HCT116 (cell line): ENCODE measurements at regions not wholly inside any gene's neighbourhood (a gene's known extent, or its start where the extent isn't known, plus 50 kb on each side); places are given as distances from the start of the nearest gene placed in this dataset.

ENCODE experiments used
- ATAC-seq: fragments of 200-7000 bp; cut with Tn5 transposase; 2 replicates; pipeline ENCODE4 v1.9.1; 2020; ENCODE audit warnings: mild to moderate bottlenecking, moderate library complexity
- BruUV-seq: library from RNA; stranded (reverse); fragments of 400-500 nt; replicated peaks from 2 replicates; lab custom pipeline; 2021; lab: Mats Ljungman, UMichigan
- CTCF ChIA-PET: fragments of 300-600 bp; sonication (Branson Sonifier 250); formaldehyde crosslinking; loops from one replicate; lab custom pipeline; 2021; ENCODE audit warnings: antibody characterized with exemption; lab: Charles Lee
- POLR2A ChIA-PET: fragments of 300-600, 350-600 bp; sonication (Branson Sonifier 250); formaldehyde crosslinking; loops from one replicate; lab custom pipeline; 2021; ENCODE audit warnings: antibody characterized with exemption; lab: Charles Lee
- RAD21 ChIA-PET, 2 experiments: fragments of 300-600 bp; sonication (Branson Sonifier 250); formaldehyde crosslinking; loops; one replicate each; lab custom pipeline; 2023; ENCODE audit warnings: low total read pairs in 2 of 2; ENCODE audit not compliant: uncharacterized antibody in 2 of 2, unreplicated experiment in 2 of 2, low non-redundant PET in 1 of 2; lab: Charles Lee
- DNase-seq: peaks from one replicate; pipeline ENCODE4 v3.0.0-alpha.2; 2010; ENCODE audit warnings: low read depth, low spot score
- H2AFZ ChIP-seq: fragments of 200-600 bp; shearing (Covaris generic), sonication (generic); 2 replicates; pipeline ENCODE4 v1.6.1; 2017; ENCODE audit warnings: low read depth, mixed run types, mixed read lengths, antibody characterized with exemption, low read length; ENCODE audit not compliant: poor library complexity, severe bottlenecking
- H3K27ac ChIP-seq: 2 replicates; pipeline ENCODE4 v1.5.1; 2012; ENCODE audit warnings: low read depth, low read length
- H3K27me3 ChIP-seq: fragments of 200-600 bp; sonication (generic); 2 replicates; pipeline ENCODE4 v1.6.1; 2016; ENCODE audit warnings: mixed run types, low read length, mixed read lengths; ENCODE audit not compliant: insufficient read depth
- H3K36me3 ChIP-seq, 2 experiments: fragments of 200-500 bp in 1 of 2; fragments of 200-600 bp in 1 of 2; sonication (Bioruptor generic) in 1 of 2; sonication (generic) in 1 of 2; 2 replicates each; pipeline versions ENCODE4 v1.5.1 to v1.6.1; 2014 to 2016; ENCODE audit warnings: low read length in 2 of 2, inconsistent platforms in 1 of 2, mixed read lengths in 1 of 2, mixed run types in 1 of 2; ENCODE audit not compliant: insufficient read depth in 2 of 2, control insufficient read depth in 1 of 2
- H3K4me1 ChIP-seq, 2 experiments: fragments of 200-600 bp in 1 of 2; sonication (generic) in 1 of 2; 2 replicates each; pipeline versions ENCODE4 v1.5.1 to v1.6.1; 2012 to 2017; ENCODE audit warnings: low read length in 2 of 2, inconsistent platforms in 1 of 2, mild to moderate bottlenecking in 1 of 2, mixed read lengths in 1 of 2, mixed run types in 1 of 2, moderate library complexity in 1 of 2; ENCODE audit not compliant: insufficient read depth in 2 of 2, control insufficient read depth in 1 of 2
- H3K4me2 ChIP-seq: fragments of 200-600 bp; sonication (generic); 2 replicates; pipeline ENCODE4 v1.6.1; 2017; ENCODE audit warnings: mixed run types, low read length, mixed read lengths
- H3K4me3 ChIP-seq, 2 experiments: fragments of 200-600 bp in 1 of 2; sonication (generic) in 1 of 2; replicated peaks in 1 of 2; 2 replicates each; pipeline ENCODE4 v1.5.1; 2011 to 2016; ENCODE audit warnings: low read length in 2 of 2, control low read depth in 1 of 2, low read depth in 1 of 2, mild to moderate bottlenecking in 1 of 2, mixed read lengths in 1 of 2, mixed run types in 1 of 2
- H3K79me2 ChIP-seq: fragments of 200-600 bp; sonication (generic); 2 replicates; pipeline ENCODE4 v1.6.1; 2017; ENCODE audit warnings: mild to moderate bottlenecking, mixed run types, low read length, moderate library complexity, mixed read lengths; ENCODE audit not compliant: insufficient read depth
- H3K9ac ChIP-seq: fragments of 200-600 bp; sonication (generic); 2 replicates; pipeline ENCODE4 v1.6.1; 2016; ENCODE audit warnings: low read length, mixed read lengths
- H3K9me2 ChIP-seq: fragments of 200-600 bp; sonication (generic), shearing (Covaris generic); 2 replicates; pipeline ENCODE4 v1.6.1; 2017; ENCODE audit warnings: mixed run types, mild to moderate bottlenecking, moderate library complexity; ENCODE audit not compliant: insufficient read depth
- H3K9me3 ChIP-seq, 2 experiments: fragments of 200-500 bp in 1 of 2; fragments of 200-600 bp in 1 of 2; sonication (Bioruptor generic) in 1 of 2; sonication (generic) in 1 of 2; 2 replicates each; pipeline ENCODE4 v1.6.1; 2014 to 2017; ENCODE audit warnings: low read length in 2 of 2, mixed read lengths in 2 of 2, inconsistent platforms in 1 of 2, low read depth in 1 of 2, mild to moderate bottlenecking in 1 of 2, mixed run types in 1 of 2, moderate library complexity in 1 of 2; ENCODE audit not compliant: control insufficient read depth in 1 of 2, insufficient read depth in 1 of 2
- H4K20me1 ChIP-seq: fragments of 200-600 bp; sonication (generic), shearing (Covaris generic); 2 replicates; pipeline ENCODE4 v1.6.1; 2017; ENCODE audit warnings: mixed run types, mild to moderate bottlenecking, moderate library complexity; ENCODE audit not compliant: insufficient read depth
- CBX3 ChIP-seq: IDR thresholded peaks from 2 replicates; pipeline ENCODE4 v1.6.1; 2012; ENCODE audit warnings: low read depth
- CEBPB ChIP-seq: IDR thresholded peaks from 2 replicates; pipeline ENCODE4 v1.6.1; 2012; ENCODE audit warnings: low read depth
- EGR1 ChIP-seq: IDR thresholded peaks from 2 replicates; pipeline ENCODE4 v1.6.1; 2012; ENCODE audit warnings: low read depth
- ELF1 ChIP-seq: IDR thresholded peaks from 2 replicates; pipeline ENCODE4 v1.6.1; 2012; ENCODE audit warnings: low read depth, borderline replicate concordance
- EZH2 ChIP-seq: fragments of 200-600 bp; sonication (generic); IDR thresholded peaks from 2 replicates; pipeline ENCODE4 v1.6.1; 2017; ENCODE audit warnings: antibody characterized with exemption, mixed run types
- EZH2phosphoT487 ChIP-seq: fragments of 200-600 bp; IDR thresholded peaks from 2 replicates; pipeline ENCODE4 v1.6.1; 2018; ENCODE audit warnings: antibody characterized with exemption, borderline replicate concordance
- FOSL1 ChIP-seq: IDR thresholded peaks from 2 replicates; pipeline ENCODE4 v1.6.1; 2012; ENCODE audit warnings: low read depth
- JUND ChIP-seq: IDR thresholded peaks from 2 replicates; pipeline ENCODE4 v1.6.1; 2012
- POLR2A ChIP-seq: IDR thresholded peaks from 2 replicates; pipeline ENCODE4 v1.7.0; 2011; ENCODE audit warnings: borderline replicate concordance; ENCODE audit not compliant: insufficient read depth, insufficient read length; ENCODE audit errors: extremely low read depth
- POLR2AphosphoS5 ChIP-seq: IDR thresholded peaks from 2 replicates; pipeline ENCODE4 v1.6.1; 2011; ENCODE audit warnings: mild to moderate bottlenecking, low read depth, low read length, moderate library complexity
- RAD21 ChIP-seq: IDR thresholded peaks from 2 replicates; pipeline ENCODE4 v1.6.1; 2012; ENCODE audit warnings: low read depth, mild to moderate bottlenecking
- SIN3A ChIP-seq: IDR thresholded peaks from 2 replicates; pipeline ENCODE4 v1.6.1; 2012; ENCODE audit warnings: low read depth
- SP1 ChIP-seq: IDR thresholded peaks from 2 replicates; pipeline ENCODE4 v1.6.1; 2012; ENCODE audit warnings: low read depth
- TCF7L2 ChIP-seq: IDR thresholded peaks from 2 replicates; pipeline ENCODE4 v1.7.0; 2011; ENCODE audit warnings: borderline replicate concordance, inconsistent platforms; ENCODE audit not compliant: insufficient read depth, insufficient read length; ENCODE audit errors: extremely low read depth
- YY1 ChIP-seq: IDR thresholded peaks from 2 replicates; pipeline ENCODE4 v1.6.1; 2011; ENCODE audit warnings: low read length, low read depth, moderate library complexity, mild to moderate bottlenecking; ENCODE audit not compliant: insufficient replicate concordance; ENCODE audit errors: extremely low read depth
- ZFX ChIP-seq: fragments of 450-650 bp; IDR thresholded peaks from 2 replicates; pipeline ENCODE4 v1.6.1; 2017
- ZNF274 ChIP-seq: fragments of 200-500 bp; sonication (Bioruptor generic); IDR thresholded peaks from 2 replicates; pipeline ENCODE4 v1.6.1; 2014; ENCODE audit warnings: mild to moderate bottlenecking, low read depth, low read length, inconsistent platforms
- intact Hi-C: fragments of 100-400 bp; cut with micrococcal nuclease; formaldehyde crosslinking; loops from 2 replicates; pipeline ENCODE4 v1.10.0; 2022
- TF ChIP-seq, protein P1 (sequence below): IDR thresholded peaks from 2 replicates; pipeline ENCODE4 v1.6.1; 2012; ENCODE audit warnings: low read depth
- TF ChIP-seq, protein P2 (sequence below): IDR thresholded peaks from 2 replicates; pipeline ENCODE4 v1.6.1; 2012
- TF ChIP-seq, protein P3 (sequence below), 3 experiments: fragments of 200-600 bp in 1 of 3; sonication (generic) in 1 of 3; IDR thresholded peaks in 2 of 3; conservative IDR thresholded peaks in 1 of 3; 2 replicates each; pipeline ENCODE4 v1.5.1; 2012 to 2017; ENCODE audit warnings: low read depth in 2 of 3, low read length in 2 of 3, antibody characterized with exemption in 1 of 3, borderline replicate concordance in 1 of 3, control low read depth in 1 of 3, mild to moderate bottlenecking in 1 of 3, mixed read lengths in 1 of 3, mixed run types in 1 of 3, moderate library complexity in 1 of 3; ENCODE audit not compliant: insufficient read depth in 1 of 3

DNA sequence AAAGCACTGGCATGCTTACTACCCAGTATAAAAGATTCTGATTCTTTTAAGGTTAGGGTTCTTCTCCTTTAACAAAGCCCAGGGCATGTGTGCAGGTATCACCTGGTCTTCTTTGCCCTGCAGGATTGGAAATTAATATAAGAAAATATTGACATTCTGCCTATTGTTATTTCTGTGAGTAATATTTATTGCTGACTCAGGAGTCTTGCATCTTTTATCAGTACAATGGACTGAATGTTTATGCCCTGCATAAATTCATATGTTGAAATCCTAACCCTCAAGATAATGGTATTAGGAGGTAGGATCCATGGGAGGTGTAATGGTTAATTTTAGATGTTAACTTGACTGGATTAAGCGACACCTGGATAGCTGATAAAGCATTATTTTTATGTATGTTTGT, 189.0 kb downstream of the LRRC70 start:
- Histone ChIP-seq H3K27me3 (no peaks in the 10 kb centered on the region), H4K20me1 (no peaks in the 10 kb centered on the region), H2AFZ (no peak overlapping the region), H3K9ac (no peak overlapping the region), H3K4me3 (no peak overlapping the region), H3K4me1 (no peaks in the 10 kb centered on the region), H3K9me2 (no peaks in the 10 kb centered on the region), H3K9me3 (no peaks in the 10 kb centered on the region), H3K36me3 (no peaks in the 10 kb centered on the region), H3K27ac (no peak overlapping the region), H3K79me2 (no peaks in the 10 kb centered on the region), H3K4me2 (no peak overlapping the region)
- ChIA-PET RAD21 (no interaction called here), POLR2A (no interaction called here), CTCF (no interaction called here)
- intact Hi-C loops, result no loop called here
- DNase-seq, result no peak
- TF ChIP-seq TCF7L2, result no peak
- no peak for TF ChIP-seq EZH2phosphoT487
- no peak for TF ChIP-seq POLR2AphosphoS5
- TF ChIP-seq EZH2, result no peak
- no peak for TF ChIP-seq SP1
- TF ChIP-seq JUND, result no peak
- TF ChIP-seq CEBPB, result no peak
- no peak for TF ChIP-seq ZNF274
- no peak for TF ChIP-seq CBX3
- TF ChIP-seq, protein P1, sequence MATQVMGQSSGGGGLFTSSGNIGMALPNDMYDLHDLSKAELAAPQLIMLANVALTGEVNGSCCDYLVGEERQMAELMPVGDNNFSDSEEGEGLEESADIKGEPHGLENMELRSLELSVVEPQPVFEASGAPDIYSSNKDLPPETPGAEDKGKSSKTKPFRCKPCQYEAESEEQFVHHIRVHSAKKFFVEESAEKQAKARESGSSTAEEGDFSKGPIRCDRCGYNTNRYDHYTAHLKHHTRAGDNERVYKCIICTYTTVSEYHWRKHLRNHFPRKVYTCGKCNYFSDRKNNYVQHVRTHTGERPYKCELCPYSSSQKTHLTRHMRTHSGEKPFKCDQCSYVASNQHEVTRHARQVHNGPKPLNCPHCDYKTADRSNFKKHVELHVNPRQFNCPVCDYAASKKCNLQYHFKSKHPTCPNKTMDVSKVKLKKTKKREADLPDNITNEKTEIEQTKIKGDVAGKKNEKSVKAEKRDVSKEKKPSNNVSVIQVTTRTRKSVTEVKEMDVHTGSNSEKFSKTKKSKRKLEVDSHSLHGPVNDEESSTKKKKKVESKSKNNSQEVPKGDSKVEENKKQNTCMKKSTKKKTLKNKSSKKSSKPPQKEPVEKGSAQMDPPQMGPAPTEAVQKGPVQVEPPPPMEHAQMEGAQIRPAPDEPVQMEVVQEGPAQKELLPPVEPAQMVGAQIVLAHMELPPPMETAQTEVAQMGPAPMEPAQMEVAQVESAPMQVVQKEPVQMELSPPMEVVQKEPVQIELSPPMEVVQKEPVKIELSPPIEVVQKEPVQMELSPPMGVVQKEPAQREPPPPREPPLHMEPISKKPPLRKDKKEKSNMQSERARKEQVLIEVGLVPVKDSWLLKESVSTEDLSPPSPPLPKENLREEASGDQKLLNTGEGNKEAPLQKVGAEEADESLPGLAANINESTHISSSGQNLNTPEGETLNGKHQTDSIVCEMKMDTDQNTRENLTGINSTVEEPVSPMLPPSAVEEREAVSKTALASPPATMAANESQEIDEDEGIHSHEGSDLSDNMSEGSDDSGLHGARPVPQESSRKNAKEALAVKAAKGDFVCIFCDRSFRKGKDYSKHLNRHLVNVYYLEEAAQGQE, result no peak
- no peak for TF ChIP-seq SIN3A
- no peak for TF ChIP-seq YY1
- TF ChIP-seq, protein P2, sequence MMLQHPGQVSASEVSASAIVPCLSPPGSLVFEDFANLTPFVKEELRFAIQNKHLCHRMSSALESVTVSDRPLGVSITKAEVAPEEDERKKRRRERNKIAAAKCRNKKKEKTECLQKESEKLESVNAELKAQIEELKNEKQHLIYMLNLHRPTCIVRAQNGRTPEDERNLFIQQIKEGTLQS, result no peak
- TF ChIP-seq EGR1, result no peak
- no peak for TF ChIP-seq ELF1
- no peak for TF ChIP-seq ZFX
- TF ChIP-seq RAD21, result no peak
- TF ChIP-seq FOSL1, result no peak
- TF ChIP-seq, protein P3, sequence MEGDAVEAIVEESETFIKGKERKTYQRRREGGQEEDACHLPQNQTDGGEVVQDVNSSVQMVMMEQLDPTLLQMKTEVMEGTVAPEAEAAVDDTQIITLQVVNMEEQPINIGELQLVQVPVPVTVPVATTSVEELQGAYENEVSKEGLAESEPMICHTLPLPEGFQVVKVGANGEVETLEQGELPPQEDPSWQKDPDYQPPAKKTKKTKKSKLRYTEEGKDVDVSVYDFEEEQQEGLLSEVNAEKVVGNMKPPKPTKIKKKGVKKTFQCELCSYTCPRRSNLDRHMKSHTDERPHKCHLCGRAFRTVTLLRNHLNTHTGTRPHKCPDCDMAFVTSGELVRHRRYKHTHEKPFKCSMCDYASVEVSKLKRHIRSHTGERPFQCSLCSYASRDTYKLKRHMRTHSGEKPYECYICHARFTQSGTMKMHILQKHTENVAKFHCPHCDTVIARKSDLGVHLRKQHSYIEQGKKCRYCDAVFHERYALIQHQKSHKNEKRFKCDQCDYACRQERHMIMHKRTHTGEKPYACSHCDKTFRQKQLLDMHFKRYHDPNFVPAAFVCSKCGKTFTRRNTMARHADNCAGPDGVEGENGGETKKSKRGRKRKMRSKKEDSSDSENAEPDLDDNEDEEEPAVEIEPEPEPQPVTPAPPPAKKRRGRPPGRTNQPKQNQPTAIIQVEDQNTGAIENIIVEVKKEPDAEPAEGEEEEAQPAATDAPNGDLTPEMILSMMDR (IDR thresholded peaks at IDR 0.05 in 2 of 3, conservative IDR thresholded peaks at IDR 0.05 in 1 of 3; ENCODE audit: borderline replicate concordance in 1 of 3, insufficient read depth in 1 of 3, low read depth in 2 of 3, low read length in 2 of 3), result no peak
- no peak for TF ChIP-seq POLR2A
- no TSS peak for BruUV-seq
- no peak for ATAC-seq
